ENCODE measurements at regions not wholly inside any gene's neighbourhood (a gene's known extent, or its start where the extent isn't known, plus 50 kb on each side); places are given as distances from the start of the nearest gene placed in this dataset.

DNA sequence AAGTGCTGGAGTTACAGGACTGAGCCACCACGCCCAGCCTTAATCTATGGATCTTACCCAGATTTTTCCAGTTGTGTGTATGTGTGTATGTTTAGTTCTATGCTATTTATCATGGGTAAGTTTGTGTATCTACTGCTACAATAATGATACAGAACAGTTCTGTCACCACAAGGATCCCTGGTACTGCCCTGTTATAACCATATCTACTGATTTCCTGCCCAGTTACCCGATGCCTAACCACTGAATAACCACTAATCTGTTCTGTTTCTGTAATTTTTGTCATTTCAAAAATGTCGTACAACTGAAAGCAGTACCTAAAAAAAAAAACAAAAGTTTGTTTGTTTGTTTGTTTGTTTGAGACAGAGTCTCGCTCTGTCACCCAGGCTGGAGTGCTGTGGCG lies 123.7 kb upstream of the RAP2B start:
- TF ChIP-seq ZBTB7A (IDR thresholded peaks at IDR 0.05; ENCODE audit: low read depth) (no peak), FOXM1 (IDR thresholded peaks at IDR 0.05; ENCODE audit: borderline replicate concordance, low read depth) (no peak), TEAD4 (IDR thresholded peaks at IDR 0.05) (no peak), NFIC (IDR thresholded peaks at IDR 0.05) (no peak), YY1 (IDR thresholded peaks at IDR 0.05; ENCODE audit: low read depth) (no peak), EP300 (IDR thresholded peaks at IDR 0.05; ENCODE audit: borderline replicate concordance) (no peak), CEBPB (IDR thresholded peaks at IDR 0.05) (no peak), TAF1 (IDR thresholded peaks at IDR 0.05; ENCODE audit: low read depth) (no peak), TCF12 (IDR thresholded peaks at IDR 0.05; ENCODE audit: low read depth) (no peak), CREB1 (IDR thresholded peaks at IDR 0.05; ENCODE audit: low read depth) (no peak), EGR1 (IDR thresholded peaks at IDR 0.05) (no peak), RAD21 (IDR thresholded peaks at IDR 0.05; ENCODE audit: low read depth) (no peak)
- TF ChIP-seq, protein P1, sequence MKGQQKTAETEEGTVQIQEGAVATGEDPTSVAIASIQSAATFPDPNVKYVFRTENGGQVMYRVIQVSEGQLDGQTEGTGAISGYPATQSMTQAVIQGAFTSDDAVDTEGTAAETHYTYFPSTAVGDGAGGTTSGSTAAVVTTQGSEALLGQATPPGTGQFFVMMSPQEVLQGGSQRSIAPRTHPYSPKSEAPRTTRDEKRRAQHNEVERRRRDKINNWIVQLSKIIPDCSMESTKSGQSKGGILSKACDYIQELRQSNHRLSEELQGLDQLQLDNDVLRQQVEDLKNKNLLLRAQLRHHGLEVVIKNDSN (IDR thresholded peaks at IDR 0.05): no peak
- TF ChIP-seq, protein P2, sequence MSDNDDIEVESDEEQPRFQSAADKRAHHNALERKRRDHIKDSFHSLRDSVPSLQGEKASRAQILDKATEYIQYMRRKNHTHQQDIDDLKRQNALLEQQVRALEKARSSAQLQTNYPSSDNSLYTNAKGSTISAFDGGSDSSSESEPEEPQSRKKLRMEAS (IDR thresholded peaks at IDR 0.05): no peak
- TF ChIP-seq, protein P3, sequence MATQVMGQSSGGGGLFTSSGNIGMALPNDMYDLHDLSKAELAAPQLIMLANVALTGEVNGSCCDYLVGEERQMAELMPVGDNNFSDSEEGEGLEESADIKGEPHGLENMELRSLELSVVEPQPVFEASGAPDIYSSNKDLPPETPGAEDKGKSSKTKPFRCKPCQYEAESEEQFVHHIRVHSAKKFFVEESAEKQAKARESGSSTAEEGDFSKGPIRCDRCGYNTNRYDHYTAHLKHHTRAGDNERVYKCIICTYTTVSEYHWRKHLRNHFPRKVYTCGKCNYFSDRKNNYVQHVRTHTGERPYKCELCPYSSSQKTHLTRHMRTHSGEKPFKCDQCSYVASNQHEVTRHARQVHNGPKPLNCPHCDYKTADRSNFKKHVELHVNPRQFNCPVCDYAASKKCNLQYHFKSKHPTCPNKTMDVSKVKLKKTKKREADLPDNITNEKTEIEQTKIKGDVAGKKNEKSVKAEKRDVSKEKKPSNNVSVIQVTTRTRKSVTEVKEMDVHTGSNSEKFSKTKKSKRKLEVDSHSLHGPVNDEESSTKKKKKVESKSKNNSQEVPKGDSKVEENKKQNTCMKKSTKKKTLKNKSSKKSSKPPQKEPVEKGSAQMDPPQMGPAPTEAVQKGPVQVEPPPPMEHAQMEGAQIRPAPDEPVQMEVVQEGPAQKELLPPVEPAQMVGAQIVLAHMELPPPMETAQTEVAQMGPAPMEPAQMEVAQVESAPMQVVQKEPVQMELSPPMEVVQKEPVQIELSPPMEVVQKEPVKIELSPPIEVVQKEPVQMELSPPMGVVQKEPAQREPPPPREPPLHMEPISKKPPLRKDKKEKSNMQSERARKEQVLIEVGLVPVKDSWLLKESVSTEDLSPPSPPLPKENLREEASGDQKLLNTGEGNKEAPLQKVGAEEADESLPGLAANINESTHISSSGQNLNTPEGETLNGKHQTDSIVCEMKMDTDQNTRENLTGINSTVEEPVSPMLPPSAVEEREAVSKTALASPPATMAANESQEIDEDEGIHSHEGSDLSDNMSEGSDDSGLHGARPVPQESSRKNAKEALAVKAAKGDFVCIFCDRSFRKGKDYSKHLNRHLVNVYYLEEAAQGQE (IDR thresholded peaks at IDR 0.05; ENCODE audit: low read depth): no peak

DNA sequence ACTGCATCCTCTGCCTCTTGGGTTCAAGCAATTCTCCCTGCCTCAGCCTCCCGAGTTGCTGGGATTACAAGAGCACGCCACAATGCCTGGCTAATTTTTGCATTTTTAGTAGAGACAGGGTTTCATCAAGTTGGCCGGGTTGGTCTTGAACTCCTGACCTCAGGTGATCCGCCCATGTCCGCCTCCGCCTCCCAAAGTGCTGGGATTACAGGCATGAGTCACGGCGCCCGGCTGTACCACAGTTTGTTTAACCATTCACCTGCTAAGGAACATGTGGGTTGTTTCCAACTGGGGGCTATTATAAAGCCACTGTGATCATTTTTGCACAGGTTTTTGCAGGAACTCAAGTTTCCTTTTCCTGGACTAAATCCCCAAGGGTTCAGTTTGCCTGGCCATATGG lies 123.2 kb upstream of the RAP2B start:
- TF ChIP-seq NFIC (IDR thresholded peaks at IDR 0.05): no peak
- TF ChIP-seq YY1 (IDR thresholded peaks at IDR 0.05; ENCODE audit: low read depth): no peak
- TF ChIP-seq ZBTB7A (IDR thresholded peaks at IDR 0.05; ENCODE audit: low read depth): no peak
- no peak for TF ChIP-seq TAF1 (IDR thresholded peaks at IDR 0.05; ENCODE audit: low read depth)
- no peak for TF ChIP-seq EGR1 (IDR thresholded peaks at IDR 0.05)
- TF ChIP-seq TEAD4 (IDR thresholded peaks at IDR 0.05): no peak
- TF ChIP-seq, protein P2 (IDR thresholded peaks at IDR 0.05): no peak
- no peak for TF ChIP-seq RAD21 (IDR thresholded peaks at IDR 0.05; ENCODE audit: low read depth)

DNA sequence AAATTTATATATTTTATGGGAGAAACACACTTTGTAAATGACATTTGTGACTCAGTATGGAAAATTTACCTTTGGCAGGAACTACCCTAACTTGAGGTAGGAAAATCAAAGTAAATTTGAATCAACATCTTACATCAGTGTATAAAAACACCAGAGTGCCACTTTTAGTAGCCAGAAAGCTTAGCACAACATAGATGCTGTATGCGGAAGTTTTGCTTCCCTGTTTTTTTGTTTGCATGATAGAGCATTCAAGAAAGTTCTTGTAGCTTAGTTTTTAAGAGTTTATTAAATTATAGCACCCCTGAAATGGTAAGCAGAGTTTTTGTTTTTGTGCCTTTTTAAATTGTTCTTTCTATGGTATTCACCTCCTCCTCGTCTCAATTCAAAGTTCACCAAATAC lies 120.8 kb upstream of the RAP2B start:
- TF ChIP-seq ZBTB7A (IDR thresholded peaks at IDR 0.05; ENCODE audit: low read depth): no peak
- no peak for TF ChIP-seq TEAD4 (IDR thresholded peaks at IDR 0.05)
- TF ChIP-seq, protein P2 (IDR thresholded peaks at IDR 0.05): no peak
- TF ChIP-seq FOXM1 (IDR thresholded peaks at IDR 0.05; ENCODE audit: borderline replicate concordance, low read depth): no peak
- TF ChIP-seq RAD21 (IDR thresholded peaks at IDR 0.05; ENCODE audit: low read depth): no peak

DNA sequence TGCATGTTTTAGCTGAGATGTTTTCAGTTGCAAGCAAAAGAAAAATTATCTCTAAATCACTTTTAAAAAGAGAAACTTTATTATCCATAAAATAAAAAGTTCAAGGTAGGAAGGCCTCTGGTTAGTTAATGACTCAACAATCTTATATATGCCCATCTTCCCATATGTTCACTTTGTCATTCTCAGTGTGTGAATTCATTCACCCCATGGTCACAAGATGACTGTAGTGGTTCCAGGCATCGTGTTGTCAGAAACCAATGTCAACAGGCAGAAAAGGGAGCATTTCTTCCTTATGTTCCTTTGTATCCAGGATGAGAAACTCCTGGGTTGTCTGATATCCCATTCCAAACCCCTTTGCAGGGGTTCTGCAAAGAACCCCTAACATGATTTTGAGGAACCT lies 119.9 kb upstream of the RAP2B start:
- TF ChIP-seq, protein P3 (IDR thresholded peaks at IDR 0.05; ENCODE audit: low read depth): no peak
- TF ChIP-seq NFIC (IDR thresholded peaks at IDR 0.05) (no peak), YY1 (IDR thresholded peaks at IDR 0.05; ENCODE audit: low read depth) (no peak), ZBTB7A (IDR thresholded peaks at IDR 0.05; ENCODE audit: low read depth) (no peak), TCF12 (IDR thresholded peaks at IDR 0.05; ENCODE audit: low read depth) (no peak), EP300 (IDR thresholded peaks at IDR 0.05; ENCODE audit: borderline replicate concordance) (no peak), TEAD4 (IDR thresholded peaks at IDR 0.05) (no peak), EGR1 (IDR thresholded peaks at IDR 0.05) (no peak)

DNA sequence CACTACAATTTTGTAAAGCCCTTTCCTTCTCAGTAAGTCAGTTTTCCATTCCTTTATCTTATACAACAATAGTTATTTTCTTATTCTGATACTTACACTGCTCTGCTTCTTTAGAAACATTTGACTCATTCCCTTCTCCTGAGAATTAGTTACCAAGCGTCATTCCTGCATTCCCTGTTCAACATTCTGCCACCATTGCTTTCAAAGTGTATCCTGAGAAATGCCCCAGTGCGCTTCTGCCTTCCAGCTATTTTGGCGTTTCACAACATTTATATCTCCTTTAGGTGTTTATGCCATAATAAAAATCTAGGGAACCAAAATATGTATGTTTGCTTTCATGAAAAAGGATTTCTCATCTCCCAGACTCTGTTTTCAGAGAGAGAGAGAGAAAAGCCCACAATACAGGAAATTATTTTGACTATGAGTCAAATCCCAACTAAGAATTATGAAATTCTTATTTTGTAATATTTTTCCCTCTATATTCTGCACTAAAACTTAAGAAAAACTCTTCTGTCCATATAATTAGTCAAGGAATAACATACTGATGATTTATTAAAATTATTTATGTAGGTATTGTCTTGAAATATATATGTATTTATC lies 118.2 kb upstream of the RAP2B start:
- TF ChIP-seq RAD21 (IDR thresholded peaks at IDR 0.05; ENCODE audit: low read depth) (no peak), TCF12 (IDR thresholded peaks at IDR 0.05; ENCODE audit: low read depth) (no peak), NFIC (IDR thresholded peaks at IDR 0.05) (no peak), CREB1 (IDR thresholded peaks at IDR 0.05; ENCODE audit: low read depth) (no peak)
- TF ChIP-seq, protein P1 (IDR thresholded peaks at IDR 0.05): no peak
- TF ChIP-seq, protein P3 (IDR thresholded peaks at IDR 0.05; ENCODE audit: low read depth): no peak

Measured in Ishikawa (cell line).